ENCODE measurements at regions not wholly inside any gene's neighbourhood (a gene's known extent, or its start where the extent isn't known, plus 50 kb on each side); places are given as distances from the start of the nearest gene placed in this dataset.

GRCh38 chr4:181479141-181479540 is 764.1 kb upstream of the TENM3 start:
- no peak for DNase-seq (ENCODE audit: low spot score)

GRCh38 chr4:181484396-181484795 is 758.8 kb upstream of the TENM3 start:
- no peak for DNase-seq (ENCODE audit: low spot score)

- DNase-seq (ENCODE audit: low spot score): no peak
Observed at GRCh38 chr4:181488926-181489325, 754.3 kb upstream of the TENM3 start.

- no peak for DNase-seq (ENCODE audit: low spot score)
Observed at GRCh38 chr4:181498148-181498547, 745.1 kb upstream of the TENM3 start.

- DNase-seq (ENCODE audit: low spot score): no peak
Observed at GRCh38 chr4:181502611-181503010, 740.6 kb upstream of the TENM3 start.

- no peak for DNase-seq (ENCODE audit: low spot score)
Observed at GRCh38 chr4:181503687-181504390, 739.4 kb upstream of the TENM3 start.

GRCh38 chr4:181504924-181505323 is 738.3 kb upstream of the TENM3 start:
- no peak for DNase-seq (ENCODE audit: low spot score)

- no peak for DNase-seq (ENCODE audit: low spot score)
Observed at GRCh38 chr4:181507180-181507835, 735.9 kb upstream of the TENM3 start.

- DNase-seq (ENCODE audit: low spot score): no peak
Observed at GRCh38 chr4:181507938-181508337, 735.3 kb upstream of the TENM3 start.

GRCh38 chr4:181508601-181509000 is 734.6 kb upstream of the TENM3 start:
- no peak for DNase-seq (ENCODE audit: low spot score)

GRCh38 chr4:181509073-181509472 is 734.1 kb upstream of the TENM3 start:
- no peak for DNase-seq (ENCODE audit: low spot score)

- no peak for DNase-seq (ENCODE audit: low spot score)
Observed at GRCh38 chr4:181517491-181517890, 725.7 kb upstream of the TENM3 start.

- DNase-seq (ENCODE audit: low spot score): no peak
Observed at GRCh38 chr4:181520790-181521189, 722.4 kb upstream of the TENM3 start.

GRCh38 chr4:181523973-181524372 is 719.2 kb upstream of the TENM3 start:
- DNase-seq (ENCODE audit: low spot score): no peak

GRCh38 chr4:181524499-181524898 is 718.7 kb upstream of the TENM3 start:
- DNase-seq (ENCODE audit: low spot score): no peak

GRCh38 chr4:181525634-181526033 is 717.6 kb upstream of the TENM3 start:
- DNase-seq (ENCODE audit: low spot score): no peak

GRCh38 chr4:181528570-181529184 is 714.5 kb upstream of the TENM3 start:
- DNase-seq (ENCODE audit: low spot score): peak; percentile 5

GRCh38 chr4:181529537-181529936 is 713.7 kb upstream of the TENM3 start:
- no peak for DNase-seq (ENCODE audit: low spot score)

GRCh38 chr4:181536196-181536746 is 706.9 kb upstream of the TENM3 start:
- no peak for DNase-seq (ENCODE audit: low spot score)

- DNase-seq (ENCODE audit: low spot score): no peak
Observed at GRCh38 chr4:181536811-181537434, 706.3 kb upstream of the TENM3 start.

- DNase-seq (ENCODE audit: low spot score): no peak
Observed at GRCh38 chr4:181538431-181538830, 704.8 kb upstream of the TENM3 start.

GRCh38 chr4:181541396-181541795 is 701.8 kb upstream of the TENM3 start:
- no peak for DNase-seq (ENCODE audit: low spot score)
